Calu3 (cell line): ENCODE measurements at regions not wholly inside any gene's neighbourhood (a gene's known extent, or its start where the extent isn't known, plus 50 kb on each side); places are given as distances from the start of the nearest gene placed in this dataset.

Experiments
- BruUV-seq: library from RNA; stranded (reverse); fragments of 400-500 nt; replicated peaks from 2 replicates; lab custom pipeline; 2021; lab: Mats Ljungman, UMichigan
- CTCF ChIA-PET: fragments of 300-600 bp; sonication (Branson Sonifier 250); formaldehyde crosslinking; loops from one replicate; lab custom pipeline; 2022; ENCODE audit warnings: antibody characterized with exemption; lab: Charles Lee
- DNase-seq: peaks from one replicate; pipeline ENCODE4 v3.0.0; 2022
- H3K27ac Mint-ChIP-seq: one replicate; pipeline ENCODE4 v1.8.0; 2022; ENCODE audit warnings: mixed read lengths; ENCODE audit not compliant: unreplicated experiment
- H3K27me3 Mint-ChIP-seq: one replicate; pipeline ENCODE4 v1.8.0; 2022; ENCODE audit warnings: mixed read lengths; ENCODE audit not compliant: unreplicated experiment
- H3K36me3 Mint-ChIP-seq: one replicate; pipeline ENCODE4 v1.8.0; 2022; ENCODE audit warnings: mild to moderate bottlenecking, moderate library complexity, mixed read lengths; ENCODE audit not compliant: insufficient read depth, unreplicated experiment
- H3K4me1 Mint-ChIP-seq: one replicate; pipeline ENCODE4 v1.8.0; 2022; ENCODE audit warnings: mild to moderate bottlenecking, low read depth, mixed read lengths; ENCODE audit not compliant: unreplicated experiment
- H3K4me3 Mint-ChIP-seq: one replicate; pipeline ENCODE4 v1.8.0; 2022; ENCODE audit warnings: mild to moderate bottlenecking, low read depth, moderate library complexity, mixed read lengths; ENCODE audit not compliant: unreplicated experiment
- H3K9me3 Mint-ChIP-seq: one replicate; pipeline ENCODE4 v1.8.0; 2022; ENCODE audit warnings: low read depth, mixed read lengths; ENCODE audit not compliant: unreplicated experiment
- intact Hi-C: fragments of 100-400 bp; cut with micrococcal nuclease; formaldehyde crosslinking; loops from one replicate; pipeline ENCODE4 v1.10.0; 2022; ENCODE audit not compliant: unreplicated experiment
- TF ChIP-seq, protein P1 (sequence below): fragments of 200-600 bp; IDR thresholded peaks from one replicate; pipeline ENCODE4 v1.8.0; 2022; ENCODE audit warnings: antibody characterized with exemption; ENCODE audit not compliant: unreplicated experiment

GRCh38 chr1:99173282-99173681, 91.0 kb upstream of the PLPPR4 start:
- H3K27me3 Mint-ChIP-seq, result no peaks in the 10 kb centered on the region
- H3K27ac Mint-ChIP-seq, result no peak overlapping the region
- peaks cover 40% of the 10 kb centered on the region for H3K4me1 Mint-ChIP-seq
- BruUV-seq, result no TSS peak
- no peak for DNase-seq
- H3K4me3 Mint-ChIP-seq, result no peak overlapping the region
- TF ChIP-seq, protein P1, sequence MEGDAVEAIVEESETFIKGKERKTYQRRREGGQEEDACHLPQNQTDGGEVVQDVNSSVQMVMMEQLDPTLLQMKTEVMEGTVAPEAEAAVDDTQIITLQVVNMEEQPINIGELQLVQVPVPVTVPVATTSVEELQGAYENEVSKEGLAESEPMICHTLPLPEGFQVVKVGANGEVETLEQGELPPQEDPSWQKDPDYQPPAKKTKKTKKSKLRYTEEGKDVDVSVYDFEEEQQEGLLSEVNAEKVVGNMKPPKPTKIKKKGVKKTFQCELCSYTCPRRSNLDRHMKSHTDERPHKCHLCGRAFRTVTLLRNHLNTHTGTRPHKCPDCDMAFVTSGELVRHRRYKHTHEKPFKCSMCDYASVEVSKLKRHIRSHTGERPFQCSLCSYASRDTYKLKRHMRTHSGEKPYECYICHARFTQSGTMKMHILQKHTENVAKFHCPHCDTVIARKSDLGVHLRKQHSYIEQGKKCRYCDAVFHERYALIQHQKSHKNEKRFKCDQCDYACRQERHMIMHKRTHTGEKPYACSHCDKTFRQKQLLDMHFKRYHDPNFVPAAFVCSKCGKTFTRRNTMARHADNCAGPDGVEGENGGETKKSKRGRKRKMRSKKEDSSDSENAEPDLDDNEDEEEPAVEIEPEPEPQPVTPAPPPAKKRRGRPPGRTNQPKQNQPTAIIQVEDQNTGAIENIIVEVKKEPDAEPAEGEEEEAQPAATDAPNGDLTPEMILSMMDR, result no peak
- intact Hi-C loops, result loop anchor here (5.0 kb wide), 2 partner anchors 186 to 381 kb away; no protein-coding TSS in a partner anchor
- H3K36me3 Mint-ChIP-seq, result no peaks in the 10 kb centered on the region
- CTCF ChIA-PET, result no interaction called here
- H3K9me3 Mint-ChIP-seq, result no peaks in the 10 kb centered on the region

GRCh38 chr1:99173900-99174299, 90.4 kb upstream of the PLPPR4 start:
- Mint-ChIP-seq H3K27ac (no peak overlapping the region), H3K4me3 (no peak overlapping the region), H3K36me3 (no peaks in the 10 kb centered on the region), H3K27me3 (no peaks in the 10 kb centered on the region), H3K9me3 (no peaks in the 10 kb centered on the region), H3K4me1 (peaks cover 33% of the 10 kb centered on the region)
- intact Hi-C loops, result loop anchor here (5.0 kb wide), 2 partner anchors 187 to 382 kb away; no protein-coding TSS in a partner anchor
- CTCF ChIA-PET, result no interaction called here
- no peak for DNase-seq
- TF ChIP-seq, protein P1, result no peak
- no TSS peak for BruUV-seq

- TF ChIP-seq, protein P1, result no peak
- BruUV-seq, result no TSS peak
- DNase-seq, result no peak
- no peaks in the 10 kb centered on the region for H3K27me3 Mint-ChIP-seq
- CTCF ChIA-PET, result interaction anchor here (0.6 kb wide), 1 partner anchor 696 kb away, joined by 3 read pairs; no protein-coding TSS in a partner anchor
- no peak overlapping the region for H3K27ac Mint-ChIP-seq
- H3K4me3 Mint-ChIP-seq, result no peak overlapping the region
- peaks cover 16% of the 10 kb centered on the region for H3K4me1 Mint-ChIP-seq
- no peaks in the 10 kb centered on the region for H3K36me3 Mint-ChIP-seq
- H3K9me3 Mint-ChIP-seq, result no peaks in the 10 kb centered on the region
- intact Hi-C loops, result no loop called here
These were observed 87.5 kb upstream of the PLPPR4 start for GRCh38 chr1:99176753-99177152.

- no TSS peak for BruUV-seq
- H3K36me3 Mint-ChIP-seq, result no peaks in the 10 kb centered on the region
- H3K27ac Mint-ChIP-seq, result no peak overlapping the region
- peaks cover 16% of the 10 kb centered on the region for H3K4me1 Mint-ChIP-seq
- H3K4me3 Mint-ChIP-seq, result no peak overlapping the region
- H3K27me3 Mint-ChIP-seq, result no peaks in the 10 kb centered on the region
- intact Hi-C loops, result no loop called here
- CTCF ChIA-PET, result no interaction called here
- DNase-seq, result no peak
- H3K9me3 Mint-ChIP-seq, result no peaks in the 10 kb centered on the region
- TF ChIP-seq, protein P1, result no peak
These were observed 86.8 kb upstream of the PLPPR4 start for GRCh38 chr1:99177465-99177864.
